Epithelial cell of proximal tubule (primary cell): ENCODE measurements at regions not wholly inside any gene's neighbourhood (a gene's known extent, or its start where the extent isn't known, plus 50 kb on each side); places are given as distances from the start of the nearest gene placed in this dataset.

ENCODE experiments used
- DNase-seq: peaks from one replicate; pipeline ENCODE4 v3.0.0-alpha.2; 2011; ENCODE audit warnings: low read depth
- H3K4me3 ChIP-seq: 2 replicates; pipeline ENCODE4 v1.5.1; 2011; ENCODE audit warnings: low read depth, mild to moderate bottlenecking, low read length
- CTCF ChIP-seq: conservative IDR thresholded peaks from 2 replicates; pipeline ENCODE4 v1.5.1; 2012; ENCODE audit warnings: low read depth, mild to moderate bottlenecking, low read length

GRCh38 chr7:51970961-51971665, 654.5 kb upstream of the COBL start:
- no peak for DNase-seq
- TF ChIP-seq CTCF = no peak

GRCh38 chr7:51968461-51968860, 651.9 kb upstream of the COBL start:
- no peak for DNase-seq
- no peak overlapping the region for H3K4me3 ChIP-seq
- no peak for TF ChIP-seq CTCF

More at GRCh38 chr7:51970961-51971665, 654.5 kb upstream of the COBL start:
- H3K4me3 ChIP-seq = no peak overlapping the region

- DNase-seq = no peak
- H3K4me3 ChIP-seq = no peak overlapping the region
- TF ChIP-seq CTCF = no peak
These were observed 648.8 kb upstream of the COBL start for GRCh38 chr7:51965454-51965853.

GRCh38 chr7:51961804-51962203, 645.2 kb upstream of the COBL start:
- H3K4me3 ChIP-seq = no peak overlapping the region
- no peak for TF ChIP-seq CTCF
- DNase-seq = no peak

- H3K4me3 ChIP-seq = no peak overlapping the region
- DNase-seq = peak; percentile 46
- TF ChIP-seq CTCF = no peak
These were observed 634.2 kb upstream of the COBL start for GRCh38 chr7:51950813-51951212.

- TF ChIP-seq CTCF = peak; percentile 26
These were observed 633.4 kb upstream of the COBL start for GRCh38 chr7:51949726-51950644.

More at GRCh38 chr7:51949726-51950644, 633.4 kb upstream of the COBL start:
- H3K4me3 ChIP-seq = peak overlapping the region; percentile 3
- DNase-seq = peak; percentile 63
